HL-60 (cell line): ENCODE measurements at regions not wholly inside any gene's neighbourhood (a gene's known extent, or its start where the extent isn't known, plus 50 kb on each side); places are given as distances from the start of the nearest gene placed in this dataset.

Source experiments
- DNase-seq, 2 experiments: peaks; one replicate each; pipeline ENCODE4 v3.0.0-alpha.2; 2010 to 2020; ENCODE audit warnings: low read depth in 1 of 2, low spot score in 1 of 2
- H3K27ac ChIP-seq: fragments of 250-450 bp; sonication (Bioruptor Pico); replicated peaks from 2 replicates; pipeline ENCODE4 v1.5.1; 2020; ENCODE audit warnings: mild to moderate bottlenecking, moderate library complexity
- H3K27me3 ChIP-seq: fragments of 250-450 bp; sonication (Bioruptor Pico); 2 replicates; pipeline ENCODE4 v1.5.1; 2021; ENCODE audit warnings: mild to moderate bottlenecking, moderate library complexity; ENCODE audit not compliant: insufficient read depth, poor library complexity, severe bottlenecking
- H3K4me3 ChIP-seq: replicated peaks from 2 replicates; pipeline ENCODE4 v1.5.1; 2011; ENCODE audit warnings: mild to moderate bottlenecking, control low read depth, low read length; ENCODE audit not compliant: insufficient read depth
- CTCF ChIP-seq: IDR thresholded peaks from one replicate; pipeline ENCODE4 v1.5.1; 2011; ENCODE audit warnings: low read length, control low read depth, inconsistent platforms; ENCODE audit not compliant: insufficient read depth
- GABPA ChIP-seq: IDR thresholded peaks from 2 replicates; pipeline ENCODE4 v1.6.1; 2012; ENCODE audit warnings: low read depth
- POLR2AphosphoS5 ChIP-seq: IDR thresholded peaks from 2 replicates; pipeline ENCODE4 v1.6.1; 2012; ENCODE audit warnings: low read depth
- REST ChIP-seq: IDR thresholded peaks from 2 replicates; pipeline ENCODE4 v1.6.1; 2012; ENCODE audit warnings: low read depth; ENCODE audit not compliant: insufficient replicate concordance
- SPI1 ChIP-seq: IDR thresholded peaks from 2 replicates; pipeline ENCODE4 v1.6.1; 2012; ENCODE audit warnings: low read depth, mild to moderate bottlenecking, borderline replicate concordance

GRCh38 chr5:51961154-51961562, 577.9 kb downstream of the ISL1 start:
- no peak overlapping the region for H3K27ac ChIP-seq
- no peak for TF ChIP-seq SPI1
- no peak for TF ChIP-seq REST
- no peak overlapping the region for H3K4me3 ChIP-seq
- DNase-seq = no peak
- no peaks in the 10 kb centered on the region for H3K27me3 ChIP-seq

GRCh38 chr5:51968756-51969155, 585.5 kb downstream of the ISL1 start:
- TF ChIP-seq POLR2AphosphoS5 = no peak
- no peak for TF ChIP-seq GABPA
- no peak for TF ChIP-seq CTCF
- Histone ChIP-seq H3K4me3 (no peak overlapping the region), H3K27me3 (no peaks in the 10 kb centered on the region), H3K27ac (no peak overlapping the region)
- DNase-seq = no peak

GRCh38 chr5:51974834-51975233, 591.6 kb downstream of the ISL1 start:
- DNase-seq = no peak
- H3K27me3 ChIP-seq = no peaks in the 10 kb centered on the region
- TF ChIP-seq REST = no peak
- TF ChIP-seq POLR2AphosphoS5 = no peak
- no peak for TF ChIP-seq CTCF
- TF ChIP-seq SPI1 = no peak
- TF ChIP-seq GABPA = no peak
- no peak overlapping the region for H3K4me3 ChIP-seq
- no peak overlapping the region for H3K27ac ChIP-seq

GRCh38 chr5:51977014-51977413, 593.8 kb downstream of the ISL1 start:
- no peak overlapping the region for H3K4me3 ChIP-seq
- no peak for TF ChIP-seq GABPA
- no peak for TF ChIP-seq CTCF
- no peak for TF ChIP-seq POLR2AphosphoS5
- TF ChIP-seq SPI1 = no peak
- no peaks in the 10 kb centered on the region for H3K27me3 ChIP-seq
- H3K27ac ChIP-seq = no peak overlapping the region
- DNase-seq = no peak
